ENCODE measurements at regions not wholly inside any gene's neighbourhood (a gene's known extent, or its start where the extent isn't known, plus 50 kb on each side); places are given as distances from the start of the nearest gene placed in this dataset.

DNA sequence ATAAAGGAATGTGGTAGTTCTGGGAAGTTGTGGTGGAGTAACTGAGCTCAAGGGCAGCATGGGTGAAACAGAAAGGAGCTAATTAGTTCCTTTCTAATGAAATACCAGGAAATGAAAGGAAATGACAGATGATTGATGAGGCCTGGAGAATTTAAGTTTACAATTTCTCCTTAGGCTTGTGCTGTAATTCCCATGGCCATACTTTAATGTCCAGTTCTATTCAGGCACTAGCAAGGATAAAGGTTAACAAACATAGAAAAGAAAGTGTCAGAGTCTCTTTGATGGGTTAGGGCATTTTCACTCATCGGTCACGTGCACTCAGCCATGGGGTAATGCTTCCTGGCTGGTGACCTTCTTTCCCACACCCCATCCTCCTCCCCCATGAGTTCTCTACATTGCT is 70.3 kb downstream of the CTSL start:
- no peak for ATAC-seq
- TF ChIP-seq ZNF8 (CRISPR knock-in tag; IDR thresholded peaks at IDR 0.05) (no peak), TOX (CRISPR knock-in tag; IDR thresholded peaks at IDR 0.05; ENCODE audit: borderline replicate concordance) (no peak), CREB5 (CRISPR knock-in tag; IDR thresholded peaks at IDR 0.05; ENCODE audit: low read depth) (no peak), PATZ1 (CRISPR knock-in tag; IDR thresholded peaks at IDR 0.05; ENCODE audit: borderline replicate concordance) (no peak), ISL1 (CRISPR knock-in tag; IDR thresholded peaks at IDR 0.05) (no peak), ESRRG (CRISPR knock-in tag; IDR thresholded peaks at IDR 0.05) (no peak), POU6F1 (CRISPR knock-in tag; IDR thresholded peaks at IDR 0.05; ENCODE audit: borderline replicate concordance, low read depth) (no peak), CSDC2 (CRISPR knock-in tag; IDR thresholded peaks at IDR 0.05) (no peak), ARNTL (CRISPR knock-in tag; IDR thresholded peaks at IDR 0.05; ENCODE audit: borderline replicate concordance, low read depth) (no peak), ZFP30 (CRISPR knock-in tag; IDR thresholded peaks at IDR 0.05) (no peak), RARB (CRISPR knock-in tag; IDR thresholded peaks at IDR 0.05) (no peak), PPARA (CRISPR knock-in tag; IDR thresholded peaks at IDR 0.05; ENCODE audit: borderline replicate concordance) (no peak)

DNA sequence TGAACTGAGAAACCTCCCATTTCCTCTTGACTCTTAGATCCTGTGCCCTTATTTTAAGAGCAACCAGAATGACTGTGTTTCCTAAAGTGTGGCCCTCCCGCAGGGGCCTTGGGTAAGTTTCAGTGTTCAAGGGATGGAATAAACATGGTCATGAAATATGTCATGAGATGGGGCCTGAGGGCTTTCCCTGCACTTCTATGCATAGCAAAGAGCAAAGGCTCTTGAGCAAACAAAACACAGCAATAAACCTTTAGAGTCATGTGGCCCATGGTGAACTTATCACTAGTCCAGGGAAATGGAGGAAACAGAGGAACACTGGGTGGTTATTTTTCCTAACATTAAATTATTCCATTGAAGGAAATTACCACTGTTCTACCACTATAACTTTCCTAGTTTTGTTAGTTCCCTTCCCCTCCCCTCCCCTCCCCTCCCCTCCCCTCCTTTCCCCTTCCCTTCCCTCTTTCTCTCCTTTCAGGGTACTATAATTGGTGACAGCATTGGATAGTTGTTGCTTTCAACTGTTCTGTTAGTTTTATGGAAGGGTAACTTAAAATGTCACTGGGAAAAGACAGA is 72.4 kb downstream of the CTSL start:
- no peak for TF ChIP-seq ISL1 (CRISPR knock-in tag; IDR thresholded peaks at IDR 0.05)

DNA sequence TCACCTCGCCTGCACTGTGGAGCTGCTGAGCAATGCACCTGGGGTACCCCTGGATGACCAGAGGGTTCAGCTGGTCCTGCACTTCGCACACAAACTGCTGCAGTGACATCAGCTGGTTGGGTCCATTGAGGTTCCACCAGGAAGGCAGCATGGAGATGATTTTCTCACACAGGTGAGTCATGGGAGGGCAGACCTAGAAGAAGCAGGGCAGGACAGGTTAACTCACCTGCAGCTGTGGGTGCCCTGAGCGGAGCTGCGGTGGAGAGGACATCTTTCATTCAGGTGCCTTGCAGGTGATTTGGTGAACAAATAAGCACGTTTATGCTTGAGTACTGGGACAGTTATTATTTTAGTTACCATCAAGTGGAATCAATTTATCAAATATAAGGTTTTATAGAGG is 73.6 kb downstream of the CTSL start:
- TF ChIP-seq GLIS3 (CRISPR knock-in tag; IDR thresholded peaks at IDR 0.05): no peak
- TF ChIP-seq TCF4 (CRISPR knock-in tag; IDR thresholded peaks at IDR 0.05; ENCODE audit: borderline replicate concordance): no peak
- TF ChIP-seq ZFP30 (CRISPR knock-in tag; IDR thresholded peaks at IDR 0.05): no peak
- TF ChIP-seq ISL1 (CRISPR knock-in tag; IDR thresholded peaks at IDR 0.05): no peak
- no peak for TF ChIP-seq CSDC2 (CRISPR knock-in tag; IDR thresholded peaks at IDR 0.05)
- no peak for TF ChIP-seq OSR1 (CRISPR knock-in tag; IDR thresholded peaks at IDR 0.05)
- no peak for TF ChIP-seq ZNF70 (CRISPR knock-in tag; IDR thresholded peaks at IDR 0.05)
- TF ChIP-seq ZC3H10 (CRISPR knock-in tag; IDR thresholded peaks at IDR 0.05): no peak
- TF ChIP-seq, protein P1, sequence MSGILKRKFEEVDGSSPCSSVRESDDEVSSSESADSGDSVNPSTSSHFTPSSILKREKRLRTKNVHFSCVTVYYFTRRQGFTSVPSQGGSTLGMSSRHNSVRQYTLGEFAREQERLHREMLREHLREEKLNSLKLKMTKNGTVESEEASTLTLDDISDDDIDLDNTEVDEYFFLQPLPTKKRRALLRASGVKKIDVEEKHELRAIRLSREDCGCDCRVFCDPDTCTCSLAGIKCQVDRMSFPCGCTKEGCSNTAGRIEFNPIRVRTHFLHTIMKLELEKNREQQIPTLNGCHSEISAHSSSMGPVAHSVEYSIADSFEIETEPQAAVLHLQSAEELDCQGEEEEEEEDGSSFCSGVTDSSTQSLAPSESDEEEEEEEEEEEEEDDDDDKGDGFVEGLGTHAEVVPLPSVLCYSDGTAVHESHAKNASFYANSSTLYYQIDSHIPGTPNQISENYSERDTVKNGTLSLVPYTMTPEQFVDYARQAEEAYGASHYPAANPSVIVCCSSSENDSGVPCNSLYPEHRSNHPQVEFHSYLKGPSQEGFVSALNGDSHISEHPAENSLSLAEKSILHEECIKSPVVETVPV (CRISPR knock-in tag; IDR thresholded peaks at IDR 0.05): no peak
- no peak for TF ChIP-seq SNAI2 (CRISPR knock-in tag; IDR thresholded peaks at IDR 0.05)
- no peak for TF ChIP-seq ESRRG (CRISPR knock-in tag; IDR thresholded peaks at IDR 0.05)
- no peak for TF ChIP-seq POU6F1 (CRISPR knock-in tag; IDR thresholded peaks at IDR 0.05; ENCODE audit: borderline replicate concordance, low read depth)
- TF ChIP-seq ZNF565 (CRISPR knock-in tag; conservative IDR thresholded peaks at IDR 0.05; ENCODE audit: low read depth): no peak
- no peak for TF ChIP-seq CREB5 (CRISPR knock-in tag; IDR thresholded peaks at IDR 0.05; ENCODE audit: low read depth)
- no peak for TF ChIP-seq TOX (CRISPR knock-in tag; IDR thresholded peaks at IDR 0.05; ENCODE audit: borderline replicate concordance)
- no peak for ATAC-seq

More for the DNA sequence above, 72.4 kb downstream of the CTSL start:
- no peak for ATAC-seq

Measured in SK-N-SH treated with all-trans-retinoic acid at 6 μM for 48 hours (cell line).